Keratinocyte (primary cell): ENCODE measurements at regions not wholly inside any gene's neighbourhood (a gene's known extent, or its start where the extent isn't known, plus 50 kb on each side); places are given as distances from the start of the nearest gene placed in this dataset.
A peak's percentile ranks its signal among the peaks of the same experiment; 100 is the strongest.

Experiments
- DNase-seq: peaks from one replicate; pipeline ENCODE4 v3.0.0-alpha.2; 2011; ENCODE audit warnings: low read depth, missing footprints, low spot score
- FAIRE-seq: peaks from 2 replicates; lab custom pipeline; 2011; peaks lifted over from hg19 to GRCh38; lab: Jason Lieb, UNC
- H2AFZ ChIP-seq: 2 replicates; pipeline ENCODE4 v1.6.0; 2012; ENCODE audit warnings: low read length, control low read depth, inconsistent platforms; ENCODE audit not compliant: control insufficient read depth
- H3K27ac ChIP-seq: 2 replicates; pipeline ENCODE4 v1.5.1; 2011; ENCODE audit warnings: low read length; ENCODE audit not compliant: control insufficient read depth, insufficient read depth
- H3K27me3 ChIP-seq: 3 replicates; pipeline ENCODE4 v1.6.0; 2011; ENCODE audit warnings: low read length; ENCODE audit not compliant: control insufficient read depth, insufficient read depth; ENCODE audit errors: extremely low read depth
- H3K36me3 ChIP-seq, 2 experiments: 2 replicates in 1 of 2; 3 replicates in 1 of 2; pipeline ENCODE4 v1.5.1; 2011; ENCODE audit warnings: low read length in 2 of 2, mild to moderate bottlenecking in 1 of 2; ENCODE audit not compliant: control insufficient read depth in 2 of 2, insufficient read depth in 2 of 2; ENCODE audit errors: extremely low read depth in 1 of 2
- H3K4me1 ChIP-seq: 3 replicates; pipeline ENCODE4 v1.5.1; 2011; ENCODE audit warnings: low read length; ENCODE audit not compliant: control insufficient read depth, insufficient read depth; ENCODE audit errors: extremely low read depth
- H3K4me2 ChIP-seq: 3 replicates; pipeline ENCODE4 v1.6.0; 2011; ENCODE audit warnings: low read depth, low read length; ENCODE audit not compliant: control insufficient read depth, insufficient read depth; ENCODE audit errors: extremely low read depth
- H3K4me3 ChIP-seq, 3 experiments: fragments of 200-600 bp in 1 of 3; sonication (generic) in 1 of 3; 2 replicates in 2 of 3; 3 replicates in 1 of 3; pipeline ENCODE4 v1.5.1; 2011 to 2016; ENCODE audit warnings: low read length in 3 of 3, mild to moderate bottlenecking in 3 of 3, control low read depth in 2 of 3, inconsistent platforms in 1 of 3, low read depth in 1 of 3, mixed read lengths in 1 of 3, mixed run types in 1 of 3, moderate library complexity in 1 of 3; ENCODE audit not compliant: control insufficient read depth in 2 of 3, insufficient read depth in 2 of 3; ENCODE audit errors: extremely low read depth in 1 of 3
- H3K79me2 ChIP-seq: 2 replicates; pipeline ENCODE4 v1.6.0; 2012; ENCODE audit warnings: low read length; ENCODE audit not compliant: control insufficient read depth, insufficient read depth
- H3K9ac ChIP-seq: 3 replicates; pipeline ENCODE4 v1.6.0; 2011; ENCODE audit warnings: low read length; ENCODE audit not compliant: control insufficient read depth, insufficient read depth; ENCODE audit errors: extremely low read depth
- H3K9me1 ChIP-seq: 3 replicates; pipeline ENCODE4 v1.6.0; 2011; ENCODE audit warnings: low read length; ENCODE audit not compliant: control insufficient read depth, insufficient read depth; ENCODE audit errors: extremely low read depth
- H3K9me3 ChIP-seq: 2 replicates; pipeline ENCODE4 v1.5.1; 2012; ENCODE audit warnings: low read depth, low read length; ENCODE audit not compliant: control insufficient read depth
- H4K20me1 ChIP-seq: 3 replicates; pipeline ENCODE4 v1.6.0; 2011; ENCODE audit warnings: low read length; ENCODE audit not compliant: control insufficient read depth, insufficient read depth; ENCODE audit errors: extremely low read depth
- CTCF ChIP-seq, 3 experiments: IDR thresholded peaks in 1 of 3; conservative IDR thresholded peaks in 1 of 3; optimal IDR thresholded peaks in 1 of 3; 2 replicates in 2 of 3; 3 replicates in 1 of 3; pipeline versions ENCODE3 to v1.5.1; 2011; ENCODE audit warnings: low read length in 3 of 3, mild to moderate bottlenecking in 3 of 3, moderate library complexity in 2 of 3, control low read depth in 1 of 3, inconsistent platforms in 1 of 3; ENCODE audit not compliant: insufficient read depth in 2 of 3; ENCODE audit errors: extremely low read depth in 1 of 3
- EZH2 ChIP-seq: IDR thresholded peaks from one replicate; pipeline ENCODE4 v1.6.1; 2012; ENCODE audit warnings: inconsistent platforms, mild to moderate bottlenecking, low read length, moderate library complexity
- dilution Hi-C: fragments of 300-500 bp; cut with MboI; formaldehyde crosslinking; loops from one replicate; pipeline ENCODE4 v1.7.0; 2020; ENCODE audit warnings: low sequenced_read_pairs; ENCODE audit not compliant: extremely low pct_ligation_motif_present

GRCh38 chr7:18320422-18320821, 175.1 kb upstream of the HDAC9 start:
- Histone ChIP-seq H3K27me3 (no peaks in the 10 kb centered on the region), H3K4me1 (no peaks in the 10 kb centered on the region), H4K20me1 (no peaks in the 10 kb centered on the region), H3K27ac (no peak overlapping the region), H3K9me3 (no peaks in the 10 kb centered on the region), H3K4me2 (no peak overlapping the region), H3K9ac (no peak overlapping the region), H3K4me3 (no peak overlapping the region), H3K79me2 (no peaks in the 10 kb centered on the region), H2AFZ (no peak overlapping the region), H3K36me3 (no peaks in the 10 kb centered on the region), H3K9me1 (no peaks in the 10 kb centered on the region)
- TF ChIP-seq EZH2 (no peak), CTCF (optimal IDR thresholded peaks at IDR 0.05 in 1 of 3, IDR thresholded peaks at IDR 0.05 in 1 of 3, conservative IDR thresholded peaks at IDR 0.05 in 1 of 3; ENCODE audit: extremely low read depth in 1 of 3, insufficient read depth in 2 of 3, low read length in 3 of 3) (no peak)
- FAIRE-seq: no peak
- DNase-seq: no peak
- dilution Hi-C loops: no loop called here

DNA sequence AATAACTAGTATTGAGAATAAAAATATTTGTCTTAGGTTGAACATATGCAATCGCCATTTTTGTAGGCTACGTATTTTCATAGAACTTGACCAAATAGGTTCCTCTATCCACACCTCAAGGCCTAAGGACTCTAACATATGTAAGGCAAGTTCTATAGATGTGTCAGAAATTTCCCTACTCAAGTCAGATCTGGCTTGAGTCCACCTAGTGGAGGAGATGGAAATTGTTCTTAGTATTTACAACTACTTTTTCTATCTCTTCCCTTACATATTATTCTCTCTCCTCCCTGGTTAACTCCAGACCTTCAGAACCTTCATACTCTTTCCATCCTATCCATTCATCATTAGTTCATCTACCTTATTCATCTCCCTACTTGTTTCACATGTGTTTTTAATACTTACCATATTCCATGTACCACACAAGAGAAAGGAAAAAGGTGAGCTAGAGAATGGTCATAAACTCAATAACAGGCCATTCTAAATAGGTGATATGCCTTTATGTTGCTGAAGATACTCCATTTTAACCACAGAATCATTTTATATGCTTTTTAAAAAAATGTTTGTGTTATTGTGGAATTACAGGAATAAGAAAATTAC, 174.5 kb upstream of the HDAC9 start:
- Histone ChIP-seq H3K4me1 (no peaks in the 10 kb centered on the region), H3K79me2 (no peaks in the 10 kb centered on the region), H3K4me2 (no peak overlapping the region), H3K27ac (no peak overlapping the region), H3K4me3 (no peak overlapping the region), H3K36me3 (no peaks in the 10 kb centered on the region), H3K9ac (no peak overlapping the region), H3K27me3 (no peaks in the 10 kb centered on the region), H2AFZ (no peak overlapping the region), H3K9me1 (no peaks in the 10 kb centered on the region), H3K9me3 (no peaks in the 10 kb centered on the region), H4K20me1 (no peaks in the 10 kb centered on the region)
- TF ChIP-seq EZH2 (no peak), CTCF (optimal IDR thresholded peaks at IDR 0.05 in 1 of 3, IDR thresholded peaks at IDR 0.05 in 1 of 3, conservative IDR thresholded peaks at IDR 0.05 in 1 of 3; ENCODE audit: extremely low read depth in 1 of 3, insufficient read depth in 2 of 3, low read length in 3 of 3) (peak in 2 of 3 experiments; percentile 43 to 51)
- DNase-seq (no peak), FAIRE-seq (peak; percentile 59)
- dilution Hi-C loops: no loop called here
